AG09309 (cell line): ENCODE measurements at regions not wholly inside any gene's neighbourhood (a gene's known extent, or its start where the extent isn't known, plus 50 kb on each side); places are given as distances from the start of the nearest gene placed in this dataset.
"Not testable (repeated sequence)": the region's sequence is repeated elsewhere in the genome, so short reads cannot be mapped to it uniquely, and the experiment has no call there.

ENCODE experiments used
- DNase-seq: peaks from one replicate; pipeline ENCODE4 v3.0.0-alpha.2; 2010; ENCODE audit warnings: low read depth
- H3K4me3 ChIP-seq: 2 replicates; pipeline ENCODE4 v1.5.1; 2011; ENCODE audit warnings: mild to moderate bottlenecking, low read depth, low read length, moderate library complexity; ENCODE audit not compliant: control insufficient read depth
- CTCF ChIP-seq: IDR thresholded peaks from 2 replicates; pipeline ENCODE4 v1.5.1; 2011; ENCODE audit warnings: mild to moderate bottlenecking, low read depth, low read length, inconsistent platforms; ENCODE audit not compliant: insufficient read depth, control insufficient read depth; ENCODE audit errors: missing control alignments

- no peak for TF ChIP-seq CTCF
- DNase-seq: no peak
- no peak overlapping the region for H3K4me3 ChIP-seq
Measured at GRCh38 chr1:187847531-187847930, 1018.8 kb downstream of the PLA2G4A start.

- no peak for DNase-seq
- TF ChIP-seq CTCF: no peak
- no peak overlapping the region for H3K4me3 ChIP-seq
Measured at GRCh38 chr1:187848321-187848720, 1019.6 kb downstream of the PLA2G4A start.

GRCh38 chr1:187850146-187850545, 1021.4 kb downstream of the PLA2G4A start:
- DNase-seq, H3K4me3 ChIP-seq: not testable (repeated sequence)

- DNase-seq: no peak
- no peak overlapping the region for H3K4me3 ChIP-seq
- TF ChIP-seq CTCF: no peak
Measured at GRCh38 chr1:187853505-187853904, 1024.8 kb downstream of the PLA2G4A start.

GRCh38 chr1:187854457-187854856, 1025.7 kb downstream of the PLA2G4A start:
- DNase-seq: no peak
- H3K4me3 ChIP-seq: no peak overlapping the region
- TF ChIP-seq CTCF: no peak

- no peak for TF ChIP-seq CTCF
- no peak for DNase-seq
- no peak overlapping the region for H3K4me3 ChIP-seq
Measured at GRCh38 chr1:187862506-187862905, 1033.8 kb downstream of the PLA2G4A start.

GRCh38 chr1:187870552-187870951, 1041.8 kb downstream of the PLA2G4A start:
- H3K4me3 ChIP-seq: no peak overlapping the region
- DNase-seq: no peak
- TF ChIP-seq CTCF: no peak
